Amygdala (tissue), 56 donors: ENCODE measurements at regions not wholly inside any gene's neighbourhood (a gene's known extent, or its start where the extent isn't known, plus 50 kb on each side); places are given as distances from the start of the nearest gene placed in this dataset.
"Not testable (repeated sequence)": the region's sequence is repeated elsewhere in the genome, so short reads cannot be mapped to it uniquely, and the experiment has no call there.

ENCODE experiments used
- DNase-seq, 56 donors: peaks; one replicate each; lab custom pipeline; 2025; lab: John Stamatoyannopoulos, UW

- DNase-seq: no peak
Measured at GRCh38 chr6:145155411-145155810, 579.9 kb downstream of the EPM2A start.

DNA sequence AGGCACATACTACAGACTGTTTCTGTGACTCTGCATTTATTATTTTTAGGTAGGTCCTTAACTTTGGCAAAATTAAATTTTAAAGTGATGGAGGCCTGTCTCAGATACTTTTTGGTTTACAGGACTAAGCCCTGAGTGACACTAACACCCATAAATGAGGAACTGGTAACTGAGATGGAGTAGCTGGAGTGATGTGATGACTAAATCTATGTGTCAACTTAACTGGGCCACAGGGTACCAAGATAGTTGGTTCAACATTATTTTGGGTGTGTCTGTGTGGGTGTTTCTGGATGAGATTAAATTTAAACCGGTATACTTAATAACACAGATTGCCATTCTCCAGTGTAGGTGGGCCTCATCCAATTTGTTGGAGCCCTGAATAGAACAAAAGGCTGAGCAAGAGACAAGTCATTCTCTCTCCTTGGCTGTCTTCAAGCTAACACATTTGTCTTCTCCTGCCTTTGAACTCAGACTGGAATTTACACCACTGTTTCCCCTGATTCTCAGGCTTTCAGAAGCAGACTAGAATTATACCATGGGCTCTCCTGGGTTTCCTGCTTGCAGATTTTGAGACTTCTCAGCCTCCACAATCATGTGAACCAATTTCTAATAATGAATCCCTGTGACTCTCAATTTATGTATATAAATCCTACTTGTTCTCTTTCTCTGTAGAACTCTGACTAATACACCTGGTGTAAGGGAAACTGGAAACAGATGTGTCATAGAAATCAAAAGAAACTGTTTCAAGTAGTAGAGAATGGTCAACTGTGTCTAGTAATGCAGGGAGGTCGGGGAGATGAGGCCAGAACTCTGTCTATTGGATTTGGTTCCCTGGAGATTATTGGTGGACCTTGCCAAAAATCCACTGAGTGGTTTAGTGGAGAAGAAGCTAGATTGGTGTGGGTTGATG lies 579.2 kb downstream of the EPM2A start:
- peak in 1 of 56 donors; percentile 8 for DNase-seq

- not testable (repeated sequence) for DNase-seq
Measured at GRCh38 chr6:145158636-145159035, 576.7 kb downstream of the EPM2A start.

- DNase-seq: no peak
Measured at GRCh38 chr6:145159921-145160320, 575.4 kb downstream of the EPM2A start.

DNA sequence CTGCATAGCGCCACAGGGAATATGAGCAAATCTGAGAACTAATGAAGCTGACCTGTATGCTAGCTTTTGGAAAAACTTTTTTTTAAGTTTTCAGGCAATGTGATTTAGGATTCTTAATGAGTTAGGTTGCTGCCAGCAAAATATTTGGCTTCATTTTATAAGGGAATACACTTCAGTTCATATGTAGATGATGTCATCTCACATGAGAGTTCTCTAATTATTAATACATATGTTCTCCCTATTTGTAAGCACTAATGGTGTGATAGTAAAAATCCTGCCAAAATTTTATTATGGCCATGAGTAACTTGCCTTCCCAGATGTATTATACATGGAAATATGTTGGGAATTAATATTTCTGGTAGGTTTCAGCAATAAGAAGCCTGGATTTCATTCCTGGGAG lies 573.8 kb downstream of the EPM2A start:
- DNase-seq: no peak

DNA sequence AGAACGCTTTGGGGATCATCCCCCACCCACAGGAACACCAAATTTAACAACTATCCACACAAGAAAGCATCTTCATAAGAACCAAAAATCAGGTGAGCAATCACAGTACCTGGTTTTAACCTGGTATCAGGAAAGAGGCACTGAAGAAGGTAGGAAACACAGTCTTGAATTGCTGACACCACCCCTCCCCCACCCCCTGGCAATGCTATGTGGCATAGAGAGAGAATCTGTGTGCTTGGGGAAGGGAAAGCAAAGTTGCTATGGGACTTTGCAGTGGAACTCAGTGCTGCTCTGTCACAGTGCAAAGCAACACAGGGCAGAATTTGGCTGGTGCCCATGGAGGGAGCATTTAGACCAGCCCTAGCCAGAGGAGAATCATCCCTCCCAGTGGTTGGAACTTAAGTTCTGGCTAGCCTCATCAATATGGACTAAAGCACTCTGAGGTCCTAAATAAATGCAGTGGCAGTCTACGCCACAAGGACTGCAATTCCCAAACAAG lies 565.5 kb downstream of the EPM2A start:
- no peak for DNase-seq

DNA sequence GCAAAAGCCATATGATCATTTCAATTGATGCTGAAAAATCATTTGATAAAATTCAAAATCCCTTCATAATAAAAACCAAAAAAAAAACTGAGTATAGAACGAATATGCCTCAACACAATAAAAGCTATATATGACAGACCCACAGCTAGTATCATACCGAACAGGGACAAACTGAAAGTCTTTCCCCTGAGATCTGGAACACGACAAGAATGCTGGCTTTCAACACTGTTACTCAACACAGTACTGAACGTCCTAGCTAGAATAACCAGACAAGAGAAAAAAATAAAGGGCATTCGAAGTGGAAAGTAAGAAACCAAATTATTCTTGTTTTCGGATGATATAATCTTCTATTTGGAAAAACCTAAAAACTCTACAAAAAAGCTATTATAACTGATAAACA lies 559.9 kb downstream of the EPM2A start:
- DNase-seq: no peak

DNA sequence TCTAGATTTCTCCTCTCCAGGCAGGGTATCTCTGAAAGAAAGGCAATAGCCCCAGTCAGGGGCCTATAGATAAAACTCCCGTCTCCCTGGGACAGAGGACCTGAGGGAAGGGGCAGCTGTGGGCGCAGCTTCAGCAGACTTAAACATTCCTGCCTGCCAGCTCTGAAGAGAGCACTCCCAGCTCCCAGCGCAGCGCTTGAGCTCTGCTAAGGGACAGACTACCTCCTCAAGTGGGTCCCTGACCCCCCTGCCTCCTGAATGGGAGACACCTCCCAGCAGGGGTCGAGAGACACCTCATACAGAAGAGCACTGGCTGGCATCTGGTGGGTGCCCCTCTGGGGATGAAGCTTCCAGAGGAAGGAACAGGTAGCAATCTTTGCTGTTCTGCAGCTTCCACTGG lies 556.9 kb downstream of the EPM2A start:
- no peak for DNase-seq

DNA sequence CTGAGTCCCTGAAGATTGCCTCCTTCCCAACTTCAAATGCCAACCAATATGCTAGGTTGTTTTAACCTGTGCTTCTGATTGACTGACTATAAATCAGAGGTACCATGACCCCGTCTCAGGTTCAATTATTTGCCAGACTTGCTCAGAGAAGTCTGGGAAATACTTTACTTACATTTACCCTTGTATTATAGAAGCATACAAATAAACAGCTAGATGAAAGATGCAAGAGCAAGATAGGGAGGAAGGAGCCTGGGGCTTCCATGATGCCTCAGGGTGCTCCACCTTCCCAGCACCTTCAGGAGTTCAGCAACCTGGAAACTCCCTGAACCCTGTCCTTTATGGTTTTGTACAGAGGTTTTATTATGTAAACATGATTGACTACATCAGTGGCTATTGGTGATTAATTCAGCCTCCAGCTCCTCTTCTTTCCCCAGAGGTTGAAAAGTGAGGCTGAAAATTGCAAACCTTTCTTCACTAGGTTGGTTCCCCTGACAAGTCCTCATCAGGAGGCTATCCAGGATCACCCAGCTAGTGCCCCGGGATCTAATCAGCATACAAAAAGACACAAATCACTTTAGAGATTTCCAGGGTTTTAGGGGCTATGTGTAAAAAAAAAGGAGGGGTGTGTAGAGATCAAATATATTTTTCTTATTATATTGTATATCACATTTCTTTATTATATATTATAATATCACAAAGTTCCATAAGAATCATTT lies 547.7 kb downstream of the EPM2A start:
- no peak for DNase-seq

DNA sequence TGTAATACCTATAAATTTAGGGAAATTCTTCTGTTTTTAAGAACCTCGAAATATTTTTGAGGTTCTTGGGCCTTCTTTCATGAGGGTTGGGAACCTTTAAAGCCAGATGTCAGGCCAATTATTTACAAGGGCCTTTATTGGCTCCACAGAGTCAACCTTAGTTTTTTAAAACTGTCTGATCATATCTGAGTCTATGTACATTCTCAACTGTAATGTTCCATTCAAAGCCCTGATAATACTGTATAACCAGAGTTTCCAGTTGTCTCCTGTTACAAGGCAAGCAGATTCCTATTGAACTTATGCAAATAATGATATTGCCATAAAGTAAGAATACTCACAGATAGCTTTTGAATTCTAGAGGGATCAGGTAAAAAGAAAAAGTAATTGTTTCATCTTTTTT lies 545.5 kb downstream of the EPM2A start:
- DNase-seq: no peak

DNA sequence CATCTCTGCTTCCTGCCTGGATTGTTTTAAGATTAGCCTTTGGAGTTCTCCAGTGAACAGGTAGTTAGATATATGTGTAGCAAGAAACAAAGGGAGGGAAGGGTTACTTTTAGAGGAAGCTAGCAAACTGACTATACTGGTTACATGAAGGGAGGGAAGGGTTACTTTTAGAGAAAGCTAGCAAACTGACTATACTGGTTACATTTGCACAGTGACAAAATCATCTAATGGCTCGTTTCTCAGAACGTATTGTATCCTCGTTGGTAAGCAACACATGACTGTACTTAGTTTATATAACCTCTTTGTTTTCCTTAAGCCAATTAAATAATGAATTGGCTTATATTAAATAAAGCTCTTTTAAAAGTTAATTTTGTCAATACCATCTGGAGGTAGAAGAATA lies 540.9 kb downstream of the EPM2A start:
- no peak for DNase-seq

DNA sequence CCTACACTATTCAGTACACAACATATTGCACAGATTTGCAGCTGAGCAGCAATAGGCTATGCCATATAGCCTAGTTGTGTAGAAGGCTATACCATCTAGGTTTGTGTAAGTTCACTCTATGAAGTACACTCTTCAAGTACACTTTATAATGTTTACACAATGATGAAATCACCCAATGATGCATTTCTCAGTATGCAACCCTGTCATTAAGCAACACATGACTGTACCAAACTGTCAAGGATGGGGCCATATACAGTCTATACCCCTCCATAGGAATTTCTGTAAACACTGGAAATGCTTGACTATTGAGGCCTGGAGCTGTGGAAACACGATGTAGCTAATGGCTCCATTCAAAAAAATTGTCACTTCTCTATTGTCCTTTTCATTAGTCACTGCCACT lies 535.4 kb downstream of the EPM2A start:
- DNase-seq: no peak

- DNase-seq: no peak
Measured at GRCh38 chr6:145204301-145204700, 531.0 kb downstream of the EPM2A start.

GRCh38 chr6:145206247-145206907 lies 528.9 kb downstream of the EPM2A start:
- peak in 3 of 56 donors; percentile 1 to 8 (median 5) for DNase-seq

GRCh38 chr6:145208474-145208873 lies 526.8 kb downstream of the EPM2A start:
- no peak for DNase-seq

DNA sequence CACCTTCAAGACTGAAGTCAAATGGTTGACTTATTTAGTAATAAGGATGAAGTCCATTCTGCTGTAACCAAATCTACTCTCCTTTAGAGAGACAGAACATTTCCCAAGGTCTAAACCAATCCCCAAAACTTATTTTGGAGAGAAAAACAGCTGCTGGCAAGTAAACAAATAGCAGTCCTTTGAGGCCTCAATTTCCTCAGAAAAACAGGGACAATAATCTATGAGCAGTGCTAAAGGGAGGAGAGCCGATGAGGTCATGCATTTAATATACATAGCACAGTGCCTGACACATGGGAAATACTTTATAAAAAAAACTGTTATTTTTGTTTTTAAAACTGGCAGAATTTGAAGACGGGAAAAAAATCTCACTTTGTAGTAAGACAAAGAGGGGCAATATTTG lies 526.0 kb downstream of the EPM2A start:
- DNase-seq: no peak

DNA sequence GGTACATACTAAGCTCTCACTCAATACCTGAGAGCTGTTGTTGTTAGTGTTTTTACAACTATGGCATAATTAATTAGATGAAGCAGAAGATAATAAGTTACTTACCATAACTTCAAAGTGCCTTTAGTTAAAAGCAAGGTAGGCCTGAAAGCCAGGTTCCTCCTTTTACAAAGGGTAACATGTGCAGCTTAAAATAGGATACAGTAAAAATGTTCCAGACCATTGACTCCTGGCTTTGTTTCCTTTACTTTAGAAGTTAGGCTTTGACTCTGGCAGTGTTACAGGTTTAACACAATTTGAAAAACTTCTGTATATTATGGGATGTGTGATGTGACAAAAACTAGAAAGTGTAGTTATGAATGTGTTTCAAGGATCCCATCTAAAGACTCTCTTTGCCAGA lies 522.5 kb downstream of the EPM2A start:
- no peak for DNase-seq

DNA sequence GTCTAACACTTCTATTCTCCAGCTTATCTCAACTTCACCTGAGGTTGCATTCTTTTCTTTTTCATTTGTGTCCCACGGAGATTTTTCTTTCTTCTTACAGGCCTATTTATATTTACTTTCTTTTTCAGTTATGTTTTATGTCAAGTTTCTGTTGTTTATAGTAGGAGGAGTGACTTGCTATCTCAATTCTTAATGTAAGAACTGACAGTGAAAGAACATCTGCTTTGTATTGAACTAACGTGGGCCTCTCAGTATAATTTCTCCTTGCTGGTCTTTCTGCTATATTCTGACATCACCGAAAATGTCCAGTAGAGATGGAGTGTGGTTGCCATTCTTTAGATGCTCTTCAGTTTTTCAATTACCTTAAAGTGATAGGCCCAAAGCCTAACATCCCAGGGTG lies 521.7 kb downstream of the EPM2A start:
- no peak for DNase-seq

DNA sequence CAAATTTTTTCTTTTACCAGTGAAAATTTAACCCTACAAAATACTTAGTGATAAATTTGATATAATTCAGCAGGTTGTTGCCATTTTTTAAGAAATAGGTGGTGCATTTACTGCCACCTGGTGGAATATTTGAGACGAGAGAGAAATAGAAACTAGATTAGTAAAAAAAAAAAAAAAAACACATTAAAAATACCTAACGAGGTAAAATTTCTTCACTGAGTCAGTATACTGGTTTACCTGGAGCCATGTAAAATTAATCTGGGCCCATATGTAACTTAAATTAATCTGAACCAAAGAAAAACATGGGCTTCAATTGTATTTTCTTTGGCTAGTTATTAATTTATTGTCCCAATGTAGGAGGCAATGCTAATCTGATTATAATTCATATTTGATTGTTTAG lies 520.8 kb downstream of the EPM2A start:
- DNase-seq: no peak

DNA sequence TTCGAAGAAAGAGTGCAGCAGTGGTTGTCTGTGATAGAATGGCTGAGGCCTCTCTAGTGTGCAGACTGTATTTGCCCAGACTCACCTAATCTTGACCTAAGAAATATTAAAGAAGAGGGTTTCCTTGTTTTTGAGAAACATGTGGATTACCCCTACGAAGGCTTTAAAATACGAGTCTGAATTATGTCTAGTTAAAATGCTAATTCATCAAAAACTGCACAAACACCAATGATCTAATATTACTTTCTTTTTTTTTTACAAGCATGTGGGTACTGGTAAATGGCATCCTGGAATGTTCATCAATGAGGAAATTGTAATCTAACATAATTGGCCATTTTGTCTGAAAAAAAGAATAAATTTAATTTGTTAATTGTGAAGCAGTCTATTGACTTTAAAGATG lies 510.9 kb downstream of the EPM2A start:
- DNase-seq: no peak

DNA sequence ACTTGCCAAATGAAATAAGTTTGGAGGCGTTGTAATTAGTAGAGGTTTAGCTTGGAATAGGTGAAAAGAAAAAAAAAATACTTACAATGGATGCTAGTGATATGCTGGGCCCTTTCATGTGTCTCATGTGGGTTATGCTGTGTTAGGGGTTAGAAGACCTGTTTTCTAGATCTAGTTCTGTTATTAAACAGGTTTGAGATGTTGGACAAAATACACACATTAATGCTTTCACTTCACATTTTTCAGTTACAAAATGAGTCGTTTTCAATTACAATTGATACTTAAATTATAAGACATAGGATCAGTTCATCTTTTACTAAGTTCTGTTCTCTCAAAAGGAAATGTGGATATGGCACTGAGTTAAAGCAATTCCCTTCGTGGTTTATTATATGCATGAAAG lies 509.8 kb downstream of the EPM2A start:
- no peak for DNase-seq
